Suprapubic skin (tissue), 4 donors: ENCODE measurements at regions not wholly inside any gene's neighbourhood (a gene's known extent, or its start where the extent isn't known, plus 50 kb on each side); places are given as distances from the start of the nearest gene placed in this dataset.

ENCODE experiments used
- DNase-seq, 2 donors: peaks; one replicate each; pipeline ENCODE4 v3.0.0-alpha.2; 2019; ENCODE audit warnings: low spot score in 2 of 2
- H3K27ac ChIP-seq: fragments of 200-600 bp; sonication (generic); one replicate; pipeline ENCODE4 v1.5.1; 2019
- H3K27me3 ChIP-seq: fragments of 200-600 bp; sonication (generic); one replicate; pipeline ENCODE4 v1.5.1; 2019
- H3K36me3 ChIP-seq: fragments of 200-600 bp; sonication (generic); one replicate; pipeline ENCODE4 v1.5.1; 2019
- H3K4me1 ChIP-seq: fragments of 200-600 bp; sonication (generic); one replicate; pipeline ENCODE4 v1.5.1; 2019
- H3K4me3 ChIP-seq: fragments of 200-600 bp; sonication (generic); one replicate; pipeline ENCODE4 v1.5.1; 2019; ENCODE audit warnings: mild to moderate bottlenecking
- H3K9me3 ChIP-seq: fragments of 200-600 bp; sonication (generic); one replicate; pipeline ENCODE4 v1.5.1; 2019
- EP300 ChIP-seq: sonication (generic); formaldehyde crosslinking; IDR thresholded peaks from one replicate; pipeline ENCODE4 v1.6.1; 2017; ENCODE audit warnings: antibody characterized with exemption
- POLR2A ChIP-seq, 2 donors: fragments of 450-650 bp; IDR thresholded peaks; one replicate each; pipeline ENCODE4 v1.6.1; 2017; ENCODE audit warnings: antibody characterized with exemption in 2 of 2, mild to moderate bottlenecking in 2 of 2, moderate library complexity in 2 of 2
- POLR2AphosphoS5 ChIP-seq, 3 donors: sonication (generic); formaldehyde crosslinking; IDR thresholded peaks; one replicate each; pipeline ENCODE4 v1.6.1; 2017; ENCODE audit warnings: antibody characterized with exemption in 3 of 3
- WGBS: methylation state at CpG from one replicate; pipeline ENCODE4 v1.1.5; 2018; 5-methylcytosine and 5-hydroxymethylcytosine counted together
- TF ChIP-seq, protein P1 (sequence below), 2 donors: fragments of 200-600 bp in 1 of 2; fragments of 450-650 bp in 1 of 2; sonication (generic) in 1 of 2; IDR thresholded peaks; one replicate each; pipeline ENCODE4 v1.5.1; 2016 to 2019; ENCODE audit warnings: antibody characterized with exemption in 2 of 2, mild to moderate bottlenecking in 1 of 2, moderate library complexity in 1 of 2

DNA sequence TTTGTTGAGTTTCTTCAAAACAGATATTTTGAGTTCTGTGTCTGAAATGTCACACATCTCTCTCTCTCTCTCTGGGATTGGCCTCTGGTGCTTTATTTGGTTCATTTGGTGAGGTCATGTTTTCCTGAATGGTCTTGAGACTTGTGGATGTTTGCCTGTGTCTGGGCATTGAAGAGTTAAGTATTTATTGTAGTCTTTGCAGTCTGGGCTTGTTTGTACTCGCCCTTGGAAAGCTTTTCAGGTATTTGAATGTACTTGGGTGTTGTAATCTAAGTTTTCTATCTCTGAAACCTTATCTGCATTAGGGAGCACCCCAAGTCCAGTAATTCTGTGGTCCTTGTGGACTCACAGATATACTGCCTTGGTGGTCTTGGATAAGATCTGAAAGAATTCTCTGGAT is 106.7 kb upstream of the PRSS58 start:
- Histone ChIP-seq H3K36me3 (no peaks in the 10 kb centered on the region), H3K27me3 (no peaks in the 10 kb centered on the region), H3K9me3 (no peaks in the 10 kb centered on the region), H3K4me3 (no peak overlapping the region), H3K27ac (no peak overlapping the region), H3K4me1 (no peaks in the 10 kb centered on the region)
- TF ChIP-seq POLR2AphosphoS5 (IDR thresholded peaks at IDR 0.05) = no peak
- WGBS = 38% methylated on average over 1 of the region's 1 CpG
- no peak for DNase-seq

DNA sequence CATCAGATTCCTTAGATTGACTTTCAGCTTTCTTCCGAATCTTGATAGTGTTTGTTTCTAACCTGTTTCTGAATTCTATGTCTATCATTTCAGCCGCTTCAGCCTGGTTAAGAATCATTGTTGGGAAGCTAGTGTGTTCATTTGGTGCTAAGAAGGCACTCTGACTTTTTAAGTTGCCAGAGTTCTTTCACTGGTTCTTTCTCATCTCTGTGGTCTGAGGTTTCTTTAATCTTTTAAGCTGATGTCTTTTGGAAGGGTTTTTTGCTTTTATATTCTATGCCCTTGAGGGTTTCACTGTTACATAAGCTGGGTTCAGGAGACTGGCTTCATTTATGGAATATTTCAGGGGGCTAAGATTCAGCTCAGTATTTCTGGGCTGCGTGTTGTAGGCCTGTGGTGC is 104.5 kb upstream of the PRSS58 start:
- 87% methylated on average over 3 of the region's 3 CpGs for WGBS
- H3K4me1 ChIP-seq = peaks cover 4% of the 10 kb centered on the region

DNA sequence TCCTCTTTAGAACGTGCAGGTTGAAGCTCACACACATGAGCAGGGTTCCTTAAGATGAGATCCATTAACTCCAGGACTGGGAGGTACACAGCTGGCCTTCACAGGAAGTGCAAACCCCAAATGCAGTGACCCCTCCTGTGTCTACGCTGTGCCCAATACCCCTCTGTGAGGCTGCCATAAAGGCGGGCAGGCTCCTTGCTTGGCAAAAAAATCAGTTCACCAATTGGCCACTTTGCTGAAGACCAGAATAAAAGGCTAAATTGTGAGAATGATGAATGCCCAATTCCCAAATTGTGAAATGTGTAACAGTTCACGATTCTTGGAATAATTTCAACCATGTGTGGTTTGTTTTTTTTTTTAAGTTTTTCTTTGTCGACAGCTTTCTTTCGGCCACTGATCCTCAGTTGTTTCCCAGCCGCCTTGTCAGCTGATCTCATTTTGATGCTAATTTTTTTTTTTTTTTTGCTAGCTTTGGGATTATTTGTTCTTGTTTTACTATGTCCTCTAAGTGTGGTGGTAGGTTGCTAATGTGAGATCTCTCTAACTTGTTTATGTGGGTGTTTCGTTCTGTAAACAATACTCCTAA is 101.9 kb upstream of the PRSS58 start:
- WGBS = 56% methylated on average over 8 of the region's 8 CpGs
- Histone ChIP-seq H3K27me3 (no peaks in the 10 kb centered on the region), H3K36me3 (no peaks in the 10 kb centered on the region), H3K4me3 (no peak overlapping the region), H3K4me1 (peaks cover 4% of the 10 kb centered on the region), H3K9me3 (no peaks in the 10 kb centered on the region), H3K27ac (no peak overlapping the region)
- TF ChIP-seq POLR2A (IDR thresholded peaks at IDR 0.05) = no peak
- TF ChIP-seq, protein P1, sequence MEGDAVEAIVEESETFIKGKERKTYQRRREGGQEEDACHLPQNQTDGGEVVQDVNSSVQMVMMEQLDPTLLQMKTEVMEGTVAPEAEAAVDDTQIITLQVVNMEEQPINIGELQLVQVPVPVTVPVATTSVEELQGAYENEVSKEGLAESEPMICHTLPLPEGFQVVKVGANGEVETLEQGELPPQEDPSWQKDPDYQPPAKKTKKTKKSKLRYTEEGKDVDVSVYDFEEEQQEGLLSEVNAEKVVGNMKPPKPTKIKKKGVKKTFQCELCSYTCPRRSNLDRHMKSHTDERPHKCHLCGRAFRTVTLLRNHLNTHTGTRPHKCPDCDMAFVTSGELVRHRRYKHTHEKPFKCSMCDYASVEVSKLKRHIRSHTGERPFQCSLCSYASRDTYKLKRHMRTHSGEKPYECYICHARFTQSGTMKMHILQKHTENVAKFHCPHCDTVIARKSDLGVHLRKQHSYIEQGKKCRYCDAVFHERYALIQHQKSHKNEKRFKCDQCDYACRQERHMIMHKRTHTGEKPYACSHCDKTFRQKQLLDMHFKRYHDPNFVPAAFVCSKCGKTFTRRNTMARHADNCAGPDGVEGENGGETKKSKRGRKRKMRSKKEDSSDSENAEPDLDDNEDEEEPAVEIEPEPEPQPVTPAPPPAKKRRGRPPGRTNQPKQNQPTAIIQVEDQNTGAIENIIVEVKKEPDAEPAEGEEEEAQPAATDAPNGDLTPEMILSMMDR (IDR thresholded peaks at IDR 0.05) = no peak
- TF ChIP-seq POLR2AphosphoS5 (IDR thresholded peaks at IDR 0.05) = no peak
- TF ChIP-seq EP300 = no peak
- DNase-seq = no peak

More for the DNA sequence above, 104.5 kb upstream of the PRSS58 start:
- TF ChIP-seq EP300 (no peak), POLR2AphosphoS5 (IDR thresholded peaks at IDR 0.05) (no peak), POLR2A (IDR thresholded peaks at IDR 0.05) (no peak)
- TF ChIP-seq, protein P1 (IDR thresholded peaks at IDR 0.05) = no peak
- Histone ChIP-seq H3K27me3 (no peaks in the 10 kb centered on the region), H3K36me3 (no peaks in the 10 kb centered on the region), H3K27ac (no peak overlapping the region), H3K9me3 (no peaks in the 10 kb centered on the region), H3K4me3 (no peak overlapping the region)
- no peak for DNase-seq

DNA sequence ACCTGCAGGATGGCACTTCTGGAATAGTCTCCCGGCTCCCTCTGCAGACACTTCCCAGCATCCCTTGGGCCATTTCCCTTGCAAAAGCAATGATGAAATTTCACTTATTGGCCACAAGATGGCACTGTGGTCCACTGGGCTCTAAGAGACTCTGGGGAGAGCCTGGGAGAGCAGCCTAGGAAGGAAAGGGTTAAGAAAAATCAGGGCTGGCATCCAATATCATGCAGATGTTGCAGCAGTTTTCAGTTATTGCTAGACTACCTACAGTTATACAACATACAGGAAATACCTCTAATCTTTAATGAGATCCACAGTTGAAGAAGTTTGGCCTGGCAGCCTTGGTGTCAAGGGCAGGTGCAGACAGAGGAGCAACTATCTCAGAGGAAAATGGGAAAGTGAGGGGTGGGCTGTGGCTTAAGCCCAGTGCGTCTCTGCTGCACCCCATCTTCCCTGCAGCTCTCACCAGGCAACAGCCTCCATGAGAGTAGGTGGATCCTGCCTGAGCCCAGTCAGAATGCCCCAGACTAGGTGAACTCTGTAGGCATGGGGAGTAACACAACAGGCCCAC is 100.2 kb upstream of the PRSS58 start:
- no peak overlapping the region for H3K27ac ChIP-seq
- H3K27me3 ChIP-seq = no peaks in the 10 kb centered on the region
- DNase-seq = no peak
- TF ChIP-seq, protein P1 (IDR thresholded peaks at IDR 0.05) = peak in 1 of 2 donors; percentile 64
- TF ChIP-seq POLR2A (IDR thresholded peaks at IDR 0.05) (no peak), POLR2AphosphoS5 (IDR thresholded peaks at IDR 0.05) (no peak)
- WGBS = 29% methylated on average over 2 of the region's 2 CpGs
- H3K9me3 ChIP-seq = no peaks in the 10 kb centered on the region
- peaks cover 4% of the 10 kb centered on the region for H3K4me1 ChIP-seq
- H3K36me3 ChIP-seq = no peaks in the 10 kb centered on the region
- H3K4me3 ChIP-seq = no peak overlapping the region

DNA sequence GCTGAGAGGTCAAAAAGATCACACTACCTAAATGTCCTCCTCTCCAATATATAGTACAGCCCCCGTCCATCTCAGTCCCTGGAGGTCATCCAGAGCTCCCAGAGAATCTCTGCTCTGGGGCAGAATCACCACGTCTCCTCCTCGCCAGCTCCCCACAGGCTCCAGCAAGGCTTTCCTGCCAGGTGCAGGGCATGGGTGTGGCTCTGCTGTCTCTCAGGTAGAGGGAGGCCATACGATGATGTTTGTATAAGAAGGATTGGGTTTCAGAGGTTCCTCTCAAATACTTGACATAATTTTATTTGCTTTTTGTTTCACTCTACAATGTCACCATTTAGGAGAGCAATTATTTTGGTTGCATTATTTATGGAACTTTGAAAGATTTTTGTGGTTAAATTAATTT is 98.3 kb upstream of the PRSS58 start:
- Histone ChIP-seq H3K9me3 (no peaks in the 10 kb centered on the region), H3K4me3 (no peak overlapping the region), H3K36me3 (no peaks in the 10 kb centered on the region), H3K27me3 (no peaks in the 10 kb centered on the region), H3K27ac (no peak overlapping the region), H3K4me1 (peaks cover 4% of the 10 kb centered on the region)
- WGBS = 23% methylated on average over 4 of the region's 4 CpGs
- TF ChIP-seq, protein P1 (IDR thresholded peaks at IDR 0.05) = no peak
- TF ChIP-seq POLR2AphosphoS5 (IDR thresholded peaks at IDR 0.05) (no peak), POLR2A (IDR thresholded peaks at IDR 0.05) (no peak), EP300 (no peak)
- DNase-seq = no peak

DNA sequence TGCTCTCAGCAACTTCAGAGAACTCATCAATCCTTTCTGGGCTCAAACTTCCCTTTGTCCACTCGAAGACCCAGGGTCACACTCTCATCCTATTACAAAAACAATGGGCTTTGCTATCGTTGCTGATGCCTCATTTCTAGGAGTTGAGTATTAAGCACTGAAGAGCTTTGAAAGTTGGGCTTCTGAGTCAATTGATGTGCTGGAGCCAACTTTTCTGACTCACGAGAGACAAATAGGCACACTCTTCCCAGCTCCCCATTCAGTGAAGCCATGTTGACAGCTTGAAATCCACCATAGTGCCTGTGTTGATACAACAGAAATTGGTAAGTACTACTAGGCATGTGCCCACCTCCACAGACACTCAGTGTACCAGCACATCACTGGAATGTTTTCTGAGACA is 97.5 kb upstream of the PRSS58 start:
- no peaks in the 10 kb centered on the region for H3K36me3 ChIP-seq
- TF ChIP-seq POLR2AphosphoS5 (IDR thresholded peaks at IDR 0.05) = no peak
- no peak for TF ChIP-seq POLR2A (IDR thresholded peaks at IDR 0.05)
- no peak for TF ChIP-seq EP300
- TF ChIP-seq, protein P1 (IDR thresholded peaks at IDR 0.05) = no peak
- 47% methylated on average over 3 of the region's 3 CpGs for WGBS
- no peak for DNase-seq
- H3K4me1 ChIP-seq = peaks cover 4% of the 10 kb centered on the region
- no peaks in the 10 kb centered on the region for H3K9me3 ChIP-seq
- H3K27me3 ChIP-seq = no peaks in the 10 kb centered on the region
- no peak overlapping the region for H3K27ac ChIP-seq
- no peak overlapping the region for H3K4me3 ChIP-seq
